H9 (cell line): ENCODE measurements at regions not wholly inside any gene's neighbourhood (a gene's known extent, or its start where the extent isn't known, plus 50 kb on each side); places are given as distances from the start of the nearest gene placed in this dataset.

Source experiments
- DNase-seq: peaks from one replicate; pipeline ENCODE4 v3.0.0-alpha.2; 2017
- H2AFZ ChIP-seq: one replicate; pipeline ENCODE4 v1.6.1; 2013; ENCODE audit warnings: mild to moderate bottlenecking, low read length, control low read depth, moderate library complexity
- H2AK5ac ChIP-seq: 2 replicates; pipeline ENCODE4 v1.6.1; 2013; ENCODE audit warnings: low read length, control low read depth, mixed read lengths; ENCODE audit not compliant: insufficient read length
- H2BK120ac ChIP-seq: one replicate; pipeline ENCODE4 v1.6.1; 2013; ENCODE audit warnings: low read depth, mild to moderate bottlenecking, low read length, control low read depth, inconsistent platforms; ENCODE audit not compliant: poor library complexity, severe bottlenecking
- H2BK12ac ChIP-seq: 2 replicates; pipeline ENCODE4 v1.6.1; 2013; ENCODE audit warnings: low read length, control low read depth, mixed read lengths, low read depth; ENCODE audit not compliant: insufficient read length
- H2BK15ac ChIP-seq: 2 replicates; pipeline ENCODE4 v1.6.1; 2013; ENCODE audit warnings: low read depth, low read length, control low read depth
- H2BK20ac ChIP-seq: one replicate; pipeline ENCODE4 v1.6.1; 2013; ENCODE audit warnings: low read depth, mild to moderate bottlenecking, low read length, control low read depth, inconsistent platforms; ENCODE audit not compliant: poor library complexity, severe bottlenecking
- H2BK5ac ChIP-seq: 2 replicates; pipeline ENCODE4 v1.6.1; 2013; ENCODE audit warnings: low read length, control low read depth, mixed read lengths; ENCODE audit not compliant: insufficient read length
- H3K14ac ChIP-seq: 2 replicates; pipeline ENCODE4 v1.6.1; 2013; ENCODE audit warnings: low read length, control low read depth; ENCODE audit not compliant: insufficient read depth
- H3K18ac ChIP-seq: 2 replicates; pipeline ENCODE4 v1.6.1; 2013; ENCODE audit warnings: low read depth, mild to moderate bottlenecking, mixed read lengths, low read length, control low read depth; ENCODE audit not compliant: insufficient read length
- H3K23ac ChIP-seq: 2 replicates; pipeline ENCODE4 v1.6.1; 2013; ENCODE audit warnings: low read length, control low read depth, mixed read lengths, low read depth; ENCODE audit not compliant: insufficient read length
- H3K23me2 ChIP-seq: 2 replicates; pipeline ENCODE4 v1.6.1; 2013; ENCODE audit warnings: low read depth, mild to moderate bottlenecking, mixed read lengths, low read length, control low read depth; ENCODE audit not compliant: insufficient read length, poor library complexity, severe bottlenecking
- H3K27ac ChIP-seq: 2 replicates; pipeline ENCODE4 v1.5.1; 2013; ENCODE audit warnings: low read length, control low read depth, mixed read lengths, low read depth; ENCODE audit not compliant: insufficient read length
- H3K27me3 ChIP-seq: 2 replicates; pipeline ENCODE4 v1.6.1; 2013; ENCODE audit warnings: low read length, control low read depth, inconsistent platforms; ENCODE audit not compliant: insufficient read depth
- H3K4ac ChIP-seq: 2 replicates; pipeline ENCODE4 v1.6.1; 2013; ENCODE audit warnings: low read depth, mild to moderate bottlenecking, control low read depth, inconsistent platforms, low read length, moderate library complexity
- H3K4me1 ChIP-seq: 2 replicates; pipeline ENCODE4 v1.6.1; 2013; ENCODE audit warnings: low read length, control low read depth, inconsistent platforms; ENCODE audit not compliant: insufficient read depth
- H3K4me2 ChIP-seq: 2 replicates; pipeline ENCODE4 v1.6.1; 2013; ENCODE audit warnings: low read length, control low read depth, mixed read lengths; ENCODE audit not compliant: insufficient read length, insufficient read depth
- H3K56ac ChIP-seq: 2 replicates; pipeline ENCODE4 v1.6.1; 2013; ENCODE audit warnings: low read depth, mild to moderate bottlenecking, mixed read lengths, low read length, control low read depth; ENCODE audit not compliant: insufficient read length
- H3K79me1 ChIP-seq: 2 replicates; pipeline ENCODE4 v1.6.1; 2013; ENCODE audit warnings: low read depth, mild to moderate bottlenecking, moderate library complexity, low read length, control low read depth, inconsistent platforms; ENCODE audit not compliant: insufficient read depth, poor library complexity, severe bottlenecking
- H3K79me2 ChIP-seq: 2 replicates; pipeline ENCODE4 v1.6.1; 2013; ENCODE audit warnings: low read length, control low read depth, inconsistent platforms; ENCODE audit not compliant: insufficient read depth
- H3K9ac ChIP-seq: 2 replicates; pipeline ENCODE4 v1.6.1; 2013; ENCODE audit warnings: low read length, control low read depth, mixed read lengths; ENCODE audit not compliant: insufficient read length; ENCODE audit errors: extremely low read depth
- H3K9me3 ChIP-seq: one replicate; pipeline ENCODE4 v1.6.1; 2013; ENCODE audit warnings: low read depth, low read length, inconsistent platforms; ENCODE audit not compliant: control insufficient read depth
- H3T11ph ChIP-seq: one replicate; pipeline ENCODE4 v1.6.1; 2013; ENCODE audit warnings: mild to moderate bottlenecking, low read length, control low read depth, inconsistent platforms
- H4K20me1 ChIP-seq: one replicate; pipeline ENCODE4 v1.6.1; 2013; ENCODE audit not compliant: control insufficient read depth, insufficient read length, insufficient read depth
- H4K5ac ChIP-seq: 2 replicates; pipeline ENCODE4 v1.6.1; 2013; ENCODE audit warnings: low read depth, mild to moderate bottlenecking, mixed read lengths, low read length, control low read depth; ENCODE audit not compliant: insufficient read length
- H4K8ac ChIP-seq: replicated peaks from 2 replicates; pipeline ENCODE4 v1.6.1; 2013; ENCODE audit warnings: low read length, control low read depth, mixed read lengths, low read depth; ENCODE audit not compliant: insufficient read length
- H4K91ac ChIP-seq: 2 replicates; pipeline ENCODE4 v1.6.1; 2013; ENCODE audit warnings: low read depth, mild to moderate bottlenecking, moderate library complexity, mixed read lengths, low read length, control low read depth; ENCODE audit not compliant: insufficient read length
- H3K27ac Mint-ChIP-seq, 3 experiments: 2 replicates in 2 of 3; 3 replicates in 1 of 3; pipeline ENCODE4 v1.8.0; 2020 to 2021; ENCODE audit warnings: mixed read lengths in 3 of 3, mild to moderate bottlenecking in 1 of 3, moderate library complexity in 1 of 3
- H3K27me3 Mint-ChIP-seq: 2 replicates; pipeline ENCODE4 v1.8.0; 2021; ENCODE audit warnings: low read depth, mild to moderate bottlenecking, moderate library complexity, mixed read lengths
- H3K36me3 Mint-ChIP-seq, 3 experiments: 2 replicates in 2 of 3; 3 replicates in 1 of 3; pipeline ENCODE4 v1.8.0; 2020 to 2021; ENCODE audit warnings: low read depth in 3 of 3, mixed read lengths in 3 of 3; ENCODE audit not compliant: insufficient read depth in 1 of 3
- H3K4me1 Mint-ChIP-seq, 2 experiments: 2 replicates each; pipeline ENCODE4 v1.8.0; 2020; ENCODE audit warnings: mixed read lengths in 2 of 2
- H3K4me3 Mint-ChIP-seq, 2 experiments: 2 replicates in 1 of 2; 3 replicates in 1 of 2; pipeline ENCODE4 v1.8.0; 2020 to 2021; ENCODE audit warnings: mild to moderate bottlenecking in 2 of 2, mixed read lengths in 2 of 2, moderate library complexity in 1 of 2
- H3K9me3 Mint-ChIP-seq, 2 experiments: 2 replicates in 1 of 2; 3 replicates in 1 of 2; pipeline ENCODE4 v1.8.0; 2020; ENCODE audit warnings: mild to moderate bottlenecking in 2 of 2, mixed read lengths in 2 of 2, moderate library complexity in 1 of 2
- CTCF ChIP-seq: fragments of 200-600 bp; sonication (generic); conservative IDR thresholded peaks from 3 replicates; pipeline ENCODE4 v1.8.0; 2021; ENCODE audit warnings: antibody characterized with exemption, mild to moderate bottlenecking
- WGBS: extraction: QIAGEN DNeasy Blood & Tissue Kit; methylation state at CpG from one replicate; pipeline ENCODE4 v1.1.7; 2013; ENCODE audit warnings: missing lambda C conversion rate, low lambda C conversion rate, mixed read lengths; ENCODE audit not compliant: insufficient read length; ENCODE audit errors: extremely low coverage; 5-methylcytosine and 5-hydroxymethylcytosine counted together

- H3K27ac Mint-ChIP-seq, result no peak overlapping the region
- no peak overlapping the region for H3K14ac ChIP-seq
- H3K4me1 Mint-ChIP-seq, result peaks cover 3 to 17% of the 10 kb centered on the region in 2 experiments; a peak in 3 of 4 replicates
- no peak overlapping the region for H2AK5ac ChIP-seq
- no peak overlapping the region for H2BK20ac ChIP-seq
- no peak overlapping the region for H2AFZ ChIP-seq
- no peak overlapping the region for H3T11ph ChIP-seq
- H2BK15ac ChIP-seq, result no peak overlapping the region
- H4K8ac ChIP-seq, result no peak overlapping the region
- no peaks in the 10 kb centered on the region for H3K23me2 ChIP-seq
- no peaks in the 10 kb centered on the region for H3K4me1 ChIP-seq
- H2BK12ac ChIP-seq, result no peak overlapping the region
- no peaks in the 10 kb centered on the region for H3K36me3 Mint-ChIP-seq
- no peak overlapping the region for H3K9ac ChIP-seq
- H3K4me3 Mint-ChIP-seq, result no peak overlapping the region
- no peak overlapping the region for H4K5ac ChIP-seq
- no peak overlapping the region for H4K91ac ChIP-seq
- no peak for DNase-seq
- no peaks in the 10 kb centered on the region for H3K79me1 ChIP-seq
- no peaks in the 10 kb centered on the region for H3K9me3 ChIP-seq
- H3K18ac ChIP-seq, result no peak overlapping the region
- no peaks in the 10 kb centered on the region for H3K9me3 Mint-ChIP-seq
- TF ChIP-seq CTCF, result no peak
- no peak overlapping the region for H2BK120ac ChIP-seq
- no peaks in the 10 kb centered on the region for H3K27me3 Mint-ChIP-seq
- H3K4ac ChIP-seq, result no peak overlapping the region
- H3K4me2 ChIP-seq, result no peak overlapping the region
- no peak overlapping the region for H2BK5ac ChIP-seq
- H3K56ac ChIP-seq, result no peak overlapping the region
- no peaks in the 10 kb centered on the region for H3K27me3 ChIP-seq
- no peaks in the 10 kb centered on the region for H3K79me2 ChIP-seq
- WGBS, result no CpG with 5 or more reads among the region's 5 CpGs
- H3K27ac ChIP-seq, result no peak overlapping the region
- no peak overlapping the region for H3K23ac ChIP-seq
- H4K20me1 ChIP-seq, result no peaks in the 10 kb centered on the region
These were observed 304.0 kb downstream of the DUSP10 start for GRCh38 chr1:221437926-221438325.
